ENCODE measurements at regions not wholly inside any gene's neighbourhood (a gene's known extent, or its start where the extent isn't known, plus 50 kb on each side); places are given as distances from the start of the nearest gene placed in this dataset.

DNA sequence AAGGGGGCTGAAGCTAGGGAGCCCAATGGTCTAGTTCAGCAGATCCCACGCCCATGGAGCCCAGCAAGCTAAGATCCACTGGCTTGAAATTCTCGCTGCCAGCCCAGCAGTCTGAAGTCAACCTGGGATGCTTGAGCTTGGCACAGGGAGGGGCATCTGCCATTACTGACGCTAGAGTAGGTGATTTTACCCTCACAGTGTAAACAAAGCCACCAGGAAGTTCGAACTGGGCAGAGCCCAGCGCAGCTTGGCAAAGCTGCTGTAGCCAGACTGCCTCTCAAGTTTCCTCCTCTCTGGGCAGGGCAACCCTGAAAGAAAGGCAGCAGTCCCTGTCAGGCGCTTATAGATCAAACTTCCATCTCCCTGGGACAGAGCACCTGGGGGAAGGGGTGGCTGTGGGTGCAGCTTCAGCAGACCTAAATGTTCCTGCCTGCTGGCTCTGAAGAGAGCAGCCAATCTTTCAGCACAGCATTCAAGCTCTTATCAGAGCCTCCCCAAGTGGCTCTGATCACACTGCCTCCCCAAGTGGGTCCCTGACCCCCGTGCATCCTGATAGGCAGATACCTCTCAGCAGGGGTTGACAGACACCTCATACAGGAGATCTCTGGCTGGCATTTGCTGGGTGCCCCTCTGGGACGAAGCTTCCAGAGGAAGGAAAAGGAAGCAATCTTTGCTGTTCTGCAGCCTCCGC, 167.8 kb downstream of the CCDC71L start:
- no peaks in the 10 kb centered on the region for H3K4me1 ChIP-seq
- no peak overlapping the region for H3K27ac ChIP-seq
- DNase-seq, result no peak
- no peaks in the 10 kb centered on the region for H3K9me3 ChIP-seq
- intact Hi-C loops (cut with DNase I), result no loop called here
- WGBS, 2 donors, result 42 to 72% methylated on average over 9 of the region's 9 CpGs
- H3K36me3 ChIP-seq, result no peaks in the 10 kb centered on the region
- TF ChIP-seq POLR2A (IDR thresholded peaks at IDR 0.05) (no peak), EP300 (IDR thresholded peaks at IDR 0.05) (no peak), POLR2AphosphoS5 (IDR thresholded peaks at IDR 0.05) (no peak)
- TF ChIP-seq, protein P1, sequence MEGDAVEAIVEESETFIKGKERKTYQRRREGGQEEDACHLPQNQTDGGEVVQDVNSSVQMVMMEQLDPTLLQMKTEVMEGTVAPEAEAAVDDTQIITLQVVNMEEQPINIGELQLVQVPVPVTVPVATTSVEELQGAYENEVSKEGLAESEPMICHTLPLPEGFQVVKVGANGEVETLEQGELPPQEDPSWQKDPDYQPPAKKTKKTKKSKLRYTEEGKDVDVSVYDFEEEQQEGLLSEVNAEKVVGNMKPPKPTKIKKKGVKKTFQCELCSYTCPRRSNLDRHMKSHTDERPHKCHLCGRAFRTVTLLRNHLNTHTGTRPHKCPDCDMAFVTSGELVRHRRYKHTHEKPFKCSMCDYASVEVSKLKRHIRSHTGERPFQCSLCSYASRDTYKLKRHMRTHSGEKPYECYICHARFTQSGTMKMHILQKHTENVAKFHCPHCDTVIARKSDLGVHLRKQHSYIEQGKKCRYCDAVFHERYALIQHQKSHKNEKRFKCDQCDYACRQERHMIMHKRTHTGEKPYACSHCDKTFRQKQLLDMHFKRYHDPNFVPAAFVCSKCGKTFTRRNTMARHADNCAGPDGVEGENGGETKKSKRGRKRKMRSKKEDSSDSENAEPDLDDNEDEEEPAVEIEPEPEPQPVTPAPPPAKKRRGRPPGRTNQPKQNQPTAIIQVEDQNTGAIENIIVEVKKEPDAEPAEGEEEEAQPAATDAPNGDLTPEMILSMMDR (IDR thresholded peaks at IDR 0.05), result no peak
- no peak overlapping the region for H3K4me3 ChIP-seq
- H3K27me3 ChIP-seq, result no peaks in the 10 kb centered on the region

DNA sequence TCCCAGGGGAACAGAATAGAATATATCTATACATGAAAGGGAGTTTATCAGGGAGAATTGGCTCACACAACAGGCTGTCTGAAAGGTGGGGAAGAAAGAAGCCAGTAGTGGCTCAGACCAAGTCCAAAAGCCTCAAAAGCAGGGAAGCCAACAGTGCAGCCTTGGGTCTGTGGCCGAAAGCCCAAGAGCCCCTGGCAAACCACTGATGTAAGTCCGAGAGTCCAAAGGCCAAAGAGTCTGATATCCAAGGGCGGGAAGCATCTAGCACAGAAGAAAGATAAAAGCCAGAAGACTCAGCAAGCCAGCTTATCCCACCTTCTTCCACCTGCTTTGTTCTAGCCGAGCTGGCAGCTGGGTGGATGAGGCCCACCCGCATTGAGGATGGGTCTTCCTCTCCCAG, 172.5 kb downstream of the CCDC71L start:
- H3K9me3 ChIP-seq, result no peaks in the 10 kb centered on the region
- no peak overlapping the region for H3K27ac ChIP-seq
- H3K4me1 ChIP-seq, result peaks cover 0 to 28% (median 18%) of the 10 kb centered on the region in 4 donors
- TF ChIP-seq POLR2A (IDR thresholded peaks at IDR 0.05), result no peak
- TF ChIP-seq POLR2AphosphoS5 (IDR thresholded peaks at IDR 0.05), result no peak
- no peak for TF ChIP-seq EP300 (IDR thresholded peaks at IDR 0.05)
- TF ChIP-seq, protein P1 (IDR thresholded peaks at IDR 0.05), result no peak
- H3K4me3 ChIP-seq, result no peak overlapping the region
- H3K27me3 ChIP-seq, result no peaks in the 10 kb centered on the region
- no peak for DNase-seq
- 75 to 86% methylated on average over 5 of the region's 5 CpGs for WGBS, 2 donors
- H3K36me3 ChIP-seq, result no peaks in the 10 kb centered on the region
- intact Hi-C loops (cut with DNase I), result no loop called here

DNA sequence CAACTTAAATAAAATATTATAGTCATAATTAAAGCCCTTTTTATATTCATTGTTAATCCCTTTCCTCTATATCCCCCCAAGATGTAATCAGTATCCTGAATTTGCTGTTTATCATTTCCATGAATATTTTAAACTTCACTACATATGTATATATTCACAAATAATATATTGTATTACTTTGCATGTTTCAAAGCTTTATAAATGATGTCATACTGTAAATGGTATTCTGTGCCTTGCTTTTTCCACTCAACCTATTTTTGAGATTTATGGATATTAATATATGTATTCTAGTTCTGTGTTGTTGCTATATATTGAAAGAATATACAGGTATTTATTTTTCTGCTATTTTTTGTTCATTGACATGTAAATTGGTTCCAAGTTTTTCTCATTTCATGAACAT, 173.1 kb downstream of the CCDC71L start:
- no peaks in the 10 kb centered on the region for H3K27me3 ChIP-seq
- no peaks in the 10 kb centered on the region for H3K36me3 ChIP-seq
- H3K4me1 ChIP-seq, result peaks cover 0 to 28% (median 18%) of the 10 kb centered on the region in 4 donors
- no peaks in the 10 kb centered on the region for H3K9me3 ChIP-seq
- intact Hi-C loops (cut with DNase I), result no loop called here
- H3K4me3 ChIP-seq, result no peak overlapping the region
- no peak for TF ChIP-seq POLR2A (IDR thresholded peaks at IDR 0.05)
- DNase-seq, result no peak
- H3K27ac ChIP-seq, result no peak overlapping the region

DNA sequence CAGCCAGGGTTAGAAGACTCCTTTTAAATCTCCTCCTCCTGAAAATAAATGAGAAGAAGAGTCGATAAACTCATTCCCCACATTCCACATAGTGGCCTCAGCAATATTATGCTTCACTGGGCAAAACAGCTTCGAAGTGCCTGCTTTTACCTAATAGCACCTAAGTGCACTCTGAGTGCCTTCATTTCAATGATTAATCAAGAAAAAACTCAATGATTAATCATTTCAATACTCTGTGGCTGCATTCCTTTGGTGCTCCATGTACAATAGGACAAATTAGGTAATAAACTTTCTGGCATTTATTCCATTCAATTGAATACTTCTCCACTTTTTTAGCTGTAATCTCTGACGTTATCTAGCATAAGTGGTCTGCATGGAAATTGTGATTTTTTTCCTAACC, 174.6 kb downstream of the CCDC71L start:
- no peak for TF ChIP-seq POLR2A (IDR thresholded peaks at IDR 0.05)
- TF ChIP-seq EP300 (IDR thresholded peaks at IDR 0.05), result no peak
- TF ChIP-seq, protein P1 (IDR thresholded peaks at IDR 0.05), result no peak
- no peak for TF ChIP-seq POLR2AphosphoS5 (IDR thresholded peaks at IDR 0.05)
- 79 to 83% methylated on average over 3 of the region's 3 CpGs for WGBS, 2 donors
- Histone ChIP-seq H3K9me3 (no peaks in the 10 kb centered on the region), H3K36me3 (no peaks in the 10 kb centered on the region), H3K4me3 (no peak overlapping the region), H3K27ac (peak overlapping the region; percentile 22 to 67 (median 56)), H3K27me3 (no peaks in the 10 kb centered on the region), H3K4me1 (peaks cover 0 to 28% (median 18%) of the 10 kb centered on the region in 4 donors)
- no peak for DNase-seq
- intact Hi-C loops (cut with DNase I), result no loop called here

DNA sequence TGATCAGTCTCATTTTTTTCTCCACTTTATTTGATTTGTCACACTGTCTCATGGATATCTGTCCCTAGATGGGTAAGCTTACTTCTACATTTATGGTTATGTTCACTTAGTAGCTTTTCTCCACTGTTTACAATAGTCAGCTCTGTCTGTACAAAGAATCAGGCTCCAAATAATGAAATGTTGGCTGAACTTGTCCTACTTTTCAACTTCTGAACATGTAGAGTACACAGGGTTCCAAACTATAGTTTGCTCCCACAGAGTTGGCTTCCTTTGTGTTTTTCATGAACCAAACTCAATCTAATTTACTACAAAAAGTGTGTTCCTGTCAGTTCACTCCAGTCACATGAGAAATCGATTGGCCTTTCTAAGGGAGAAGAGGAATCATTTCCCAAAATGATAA, 175.0 kb downstream of the CCDC71L start:
- H3K27me3 ChIP-seq, result no peaks in the 10 kb centered on the region
- H3K4me3 ChIP-seq, result no peak overlapping the region
- intact Hi-C loops (cut with DNase I), result no loop called here
- H3K27ac ChIP-seq, result peak overlapping the region in 3 of 4 donors; percentile 55 to 67 (median 57)
- DNase-seq, result no peak
- TF ChIP-seq, protein P1 (IDR thresholded peaks at IDR 0.05), result no peak
- TF ChIP-seq EP300 (IDR thresholded peaks at IDR 0.05) (no peak), POLR2A (IDR thresholded peaks at IDR 0.05) (no peak), POLR2AphosphoS5 (IDR thresholded peaks at IDR 0.05) (no peak)
- no peaks in the 10 kb centered on the region for H3K36me3 ChIP-seq
- 88 to 97% methylated on average over 1 of the region's 1 CpG for WGBS, 2 donors
- H3K4me1 ChIP-seq, result peaks cover 0 to 28% (median 18%) of the 10 kb centered on the region in 4 donors
- no peaks in the 10 kb centered on the region for H3K9me3 ChIP-seq

All from sigmoid colon (tissue), 6 donors.